Amygdala (tissue), 56 donors: ENCODE measurements at regions not wholly inside any gene's neighbourhood (a gene's known extent, or its start where the extent isn't known, plus 50 kb on each side); places are given as distances from the start of the nearest gene placed in this dataset.

Source experiments
- DNase-seq, 56 donors: peaks; one replicate each; lab custom pipeline; 2025; lab: John Stamatoyannopoulos, UW

- DNase-seq, result no peak
Measured at GRCh38 chr18:66695281-66695680, 91.4 kb upstream of the CDH19 start.

GRCh38 chr18:66694852-66695251, 91.0 kb upstream of the CDH19 start:
- no peak for DNase-seq

GRCh38 chr18:66687635-66688034, 83.7 kb upstream of the CDH19 start:
- DNase-seq, result no peak

- DNase-seq, result peak in 38 of 56 donors; percentile 1 to 80 (median 21)
Measured at GRCh38 chr18:66682855-66683322, 79.0 kb upstream of the CDH19 start.

GRCh38 chr18:66676699-66677098, 72.8 kb upstream of the CDH19 start:
- no peak for DNase-seq

GRCh38 chr18:66674286-66674685, 70.4 kb upstream of the CDH19 start:
- no peak for DNase-seq

GRCh38 chr18:66668706-66669105, 64.8 kb upstream of the CDH19 start:
- no peak for DNase-seq

- no peak for DNase-seq
Measured at GRCh38 chr18:66662632-66663031, 58.7 kb upstream of the CDH19 start.

- no peak for DNase-seq
Measured at GRCh38 chr18:66655407-66655806, 51.5 kb upstream of the CDH19 start.
